ENCODE measurements at regions not wholly inside any gene's neighbourhood (a gene's known extent, or its start where the extent isn't known, plus 50 kb on each side); places are given as distances from the start of the nearest gene placed in this dataset.

- TF ChIP-seq CTCF (IDR thresholded peaks at IDR 0.05) (no peak), POLR2A (IDR thresholded peaks at IDR 0.05) (no peak)
Measured at GRCh38 chr13:104021806-104022397, 955.7 kb upstream of the SLC10A2 start.
